Cardiac fibroblast (primary cell): ENCODE measurements at regions not wholly inside any gene's neighbourhood (a gene's known extent, or its start where the extent isn't known, plus 50 kb on each side); places are given as distances from the start of the nearest gene placed in this dataset.

Experiments used
- DNase-seq, 2 donors: peaks; one replicate each; pipeline versions ENCODE4 v3.0.0 to v3.0.0-alpha.2; 2010; ENCODE audit warnings: low read depth in 2 of 2
- H3K4me3 ChIP-seq, 2 donors: replicated peaks in 1 of 2; 1 replicate in 1 of 2; 2 replicates in 1 of 2; pipeline ENCODE4 v1.5.1; 2011; ENCODE audit warnings: low read depth in 2 of 2, low read length in 2 of 2, mild to moderate bottlenecking in 2 of 2, moderate library complexity in 1 of 2
- CTCF ChIP-seq: IDR thresholded peaks from one replicate; pipeline ENCODE4 v1.5.1; 2011; ENCODE audit warnings: low read depth, mild to moderate bottlenecking, low read length, inconsistent platforms

- H3K4me3 ChIP-seq = no peak overlapping the region
- TF ChIP-seq CTCF = no peak
- no peak for DNase-seq
Measured at GRCh38 chr9:11726659-11727058, 966.5 kb upstream of the TYRP1 start.

GRCh38 chr9:11735391-11735790 is 957.8 kb upstream of the TYRP1 start:
- DNase-seq = no peak
- H3K4me3 ChIP-seq = no peak overlapping the region
- no peak for TF ChIP-seq CTCF

GRCh38 chr9:11742471-11742870 is 950.7 kb upstream of the TYRP1 start:
- DNase-seq = no peak
- no peak overlapping the region for H3K4me3 ChIP-seq
- TF ChIP-seq CTCF = no peak

GRCh38 chr9:11743356-11743755 is 949.8 kb upstream of the TYRP1 start:
- DNase-seq = no peak
- no peak overlapping the region for H3K4me3 ChIP-seq
- TF ChIP-seq CTCF = no peak

- H3K4me3 ChIP-seq = no peak overlapping the region
- TF ChIP-seq CTCF = no peak
- DNase-seq = no peak
Measured at GRCh38 chr9:11749396-11749795, 943.8 kb upstream of the TYRP1 start.

- no peak for TF ChIP-seq CTCF
- DNase-seq = no peak
- no peak overlapping the region for H3K4me3 ChIP-seq
Measured at GRCh38 chr9:11755951-11756350, 937.2 kb upstream of the TYRP1 start.

GRCh38 chr9:11757408-11757807 is 935.8 kb upstream of the TYRP1 start:
- no peak for DNase-seq
- no peak overlapping the region for H3K4me3 ChIP-seq
- no peak for TF ChIP-seq CTCF
